OCI-LY1 (cell line): ENCODE measurements at regions not wholly inside any gene's neighbourhood (a gene's known extent, or its start where the extent isn't known, plus 50 kb on each side); places are given as distances from the start of the nearest gene placed in this dataset.
"Not testable (repeated sequence)": the region's sequence is repeated elsewhere in the genome, so short reads cannot be mapped to it uniquely, and the experiment has no call there.

Source experiments
- CTCF ChIP-seq: fragments of 200-600 bp; sonication (generic), shearing (Covaris generic); IDR thresholded peaks from 2 replicates; pipeline ENCODE4 v1.5.1; 2017; ENCODE audit warnings: mild to moderate bottlenecking, antibody characterized with exemption, low read length, moderate library complexity, mixed read lengths
- EZH2 ChIP-seq: fragments of 200-600 bp; sonication (generic), shearing (Covaris generic); IDR thresholded peaks from 2 replicates; pipeline ENCODE4 v1.8.0; 2017; ENCODE audit warnings: borderline replicate concordance, mixed run types, mild to moderate bottlenecking, antibody characterized with exemption, low read length, moderate library complexity, mixed read lengths

GRCh38 chr20:29309481-29309880 is 1948.0 kb upstream of the DEFB115 start:
- TF ChIP-seq CTCF, EZH2: not testable (repeated sequence)
